GM21576 (cell line): ENCODE measurements at regions not wholly inside any gene's neighbourhood (a gene's known extent, or its start where the extent isn't known, plus 50 kb on each side); places are given as distances from the start of the nearest gene placed in this dataset.

ENCODE experiments used
- ATAC-seq: cut with Tn5 transposase; IDR thresholded peaks from one replicate; pipeline ENCODE4 v1.9.1; 2021; ENCODE audit warnings: mild to moderate bottlenecking, moderate library complexity; ENCODE audit not compliant: unreplicated experiment

DNA sequence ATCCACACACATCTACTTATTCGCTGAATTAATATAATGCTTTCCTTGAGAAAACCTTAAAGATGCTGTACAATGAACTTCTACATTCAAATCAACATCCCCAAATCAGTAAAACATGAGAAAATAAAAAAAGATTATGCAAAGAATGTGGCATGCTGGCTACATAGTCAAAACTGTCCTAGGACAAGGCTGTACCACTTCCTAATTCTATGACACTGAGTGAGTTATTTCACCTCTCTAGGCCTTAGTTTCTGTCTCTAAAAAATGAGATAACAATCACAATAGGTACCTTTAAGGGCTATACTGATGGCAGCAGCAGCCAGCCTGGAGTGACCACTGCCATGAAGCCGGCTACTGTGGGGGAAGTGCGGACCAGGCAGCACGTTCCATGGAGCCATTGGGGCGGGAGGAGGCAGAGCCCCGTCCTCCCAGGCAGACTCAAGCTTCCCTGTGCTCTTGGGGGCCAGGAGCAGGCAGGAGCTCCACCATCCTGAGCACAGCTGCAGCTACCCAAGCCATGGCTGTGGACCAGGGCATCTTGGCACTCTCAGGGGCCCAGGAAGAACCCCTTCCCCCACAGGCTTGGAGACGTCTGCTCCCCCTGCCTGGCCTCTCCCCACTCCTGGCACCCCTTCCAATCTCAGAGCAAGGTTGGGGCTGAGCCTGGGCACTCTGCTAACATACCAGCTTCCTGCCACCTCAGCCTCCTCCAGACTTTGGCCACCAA, 110.2 kb downstream of the ELAPOR2 start:
- peak; percentile 94 for ATAC-seq

DNA sequence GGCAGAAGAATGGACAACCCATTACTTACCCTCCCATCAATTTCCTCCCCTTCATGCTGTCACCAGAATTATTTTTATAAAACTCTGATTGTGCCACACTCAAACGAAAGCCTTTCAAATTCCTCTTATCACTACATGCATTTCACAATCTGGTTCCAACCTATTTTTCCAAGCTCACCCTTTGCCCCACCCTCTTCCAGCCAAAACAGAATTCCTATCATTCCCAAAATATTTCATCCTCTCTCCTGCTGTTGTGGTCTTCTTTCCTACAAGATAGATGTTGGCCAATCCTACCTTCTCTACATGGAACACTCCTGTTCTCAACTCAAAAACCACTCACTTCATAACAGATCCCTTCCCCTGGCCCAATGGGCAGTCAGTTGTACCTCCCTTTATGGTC, 111.5 kb downstream of the ELAPOR2 start:
- no peak for ATAC-seq

GRCh38 chr7:86943447-86943846, 116.0 kb downstream of the ELAPOR2 start:
- ATAC-seq: no peak

DNA sequence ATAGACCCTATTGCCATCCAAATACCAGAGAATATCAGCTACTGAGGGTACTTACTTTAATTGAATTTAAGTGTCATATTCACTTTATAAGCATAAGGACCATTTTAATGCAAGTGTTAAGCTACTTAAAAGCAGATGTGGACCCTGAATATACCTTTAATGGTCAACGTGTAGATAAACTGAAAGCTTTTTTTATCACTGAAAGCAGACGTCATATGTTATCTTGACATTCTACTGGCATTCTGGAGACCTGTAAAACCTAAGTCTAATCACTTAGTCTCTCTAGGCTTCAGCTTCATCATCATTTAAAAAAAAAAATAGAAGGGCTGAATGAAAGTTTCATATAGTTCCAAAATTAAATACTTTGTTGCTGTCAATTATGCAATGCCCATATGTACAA, 116.5 kb downstream of the ELAPOR2 start:
- ATAC-seq: no peak

DNA sequence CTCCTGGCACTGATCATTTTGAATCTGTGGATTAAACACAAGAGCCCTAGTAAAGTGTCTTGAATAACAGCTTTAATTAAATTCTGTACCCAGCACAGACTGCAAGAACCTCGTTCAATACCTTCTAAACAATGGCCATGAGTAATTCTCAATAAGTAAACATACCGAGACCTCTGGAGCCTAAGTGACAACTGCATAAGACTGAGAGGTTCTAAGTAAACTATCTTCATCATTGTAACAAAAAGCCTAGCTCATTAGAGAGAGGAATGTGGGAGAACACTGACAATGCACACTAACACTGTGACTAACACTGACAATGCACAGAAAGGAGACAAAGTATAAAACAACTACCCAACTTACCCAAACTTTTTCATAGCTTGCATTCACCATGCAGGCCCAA, 117.4 kb downstream of the ELAPOR2 start:
- no peak for ATAC-seq

DNA sequence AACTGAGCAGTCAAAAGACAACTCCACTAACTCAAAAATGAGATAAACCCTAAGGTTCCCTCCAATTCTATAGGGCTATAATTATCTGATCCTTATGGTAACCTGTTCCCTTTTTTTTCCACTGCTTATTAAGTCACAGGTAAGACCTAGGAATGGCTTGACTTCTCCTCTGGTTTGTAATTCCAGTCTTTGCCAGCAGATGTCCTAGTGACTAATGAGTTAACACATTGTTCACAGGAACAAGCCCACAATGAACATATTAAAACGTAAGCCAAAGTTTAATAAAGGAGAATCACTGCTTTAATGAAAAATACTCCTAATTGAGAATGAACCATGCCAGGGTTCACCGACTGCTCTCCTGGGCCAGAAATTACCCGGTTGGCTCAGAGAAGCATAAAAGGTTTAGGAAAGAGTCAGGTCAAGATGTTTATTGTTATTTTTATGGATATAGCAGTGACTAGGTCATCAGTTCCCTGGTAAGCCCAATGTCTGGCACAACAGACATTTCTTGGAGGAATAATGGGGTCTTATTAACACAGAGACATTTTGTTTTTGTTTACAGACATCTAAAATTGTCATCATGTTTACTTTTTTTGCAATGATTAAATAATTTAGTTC, 120.1 kb downstream of the ELAPOR2 start:
- peak; percentile 86 for ATAC-seq

- ATAC-seq: no peak
These were observed 122.0 kb downstream of the ELAPOR2 start for GRCh38 chr7:86937363-86937878.

- no peak for ATAC-seq
These were observed 126.1 kb downstream of the ELAPOR2 start for GRCh38 chr7:86933295-86933845.

GRCh38 chr7:86932038-86932512, 127.4 kb downstream of the ELAPOR2 start:
- ATAC-seq: no peak

- ATAC-seq: no peak
These were observed 128.0 kb downstream of the ELAPOR2 start for GRCh38 chr7:86931439-86931838.

GRCh38 chr7:86930554-86931307, 128.7 kb downstream of the ELAPOR2 start:
- no peak for ATAC-seq

- peak; percentile 62 for ATAC-seq
These were observed 130.0 kb downstream of the ELAPOR2 start for GRCh38 chr7:86929293-86930109.

DNA sequence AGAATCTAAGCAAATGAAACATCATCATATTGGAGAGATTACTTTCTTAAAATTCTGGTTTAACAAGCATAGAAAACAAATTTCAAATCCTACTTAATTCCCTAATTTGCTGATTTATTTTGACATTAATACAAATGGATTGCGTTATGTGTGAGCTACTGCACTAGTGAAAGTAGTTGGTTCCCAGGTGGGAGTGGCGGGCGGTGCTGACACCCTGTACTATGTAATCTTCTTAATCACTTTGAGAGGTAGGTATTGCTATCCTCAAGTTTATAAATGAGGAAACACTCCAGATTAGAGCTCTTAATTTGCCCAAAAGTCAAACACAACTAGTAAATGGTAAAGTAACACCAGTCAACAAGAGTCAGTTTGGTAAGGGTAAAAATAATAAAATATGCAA, 131.1 kb downstream of the ELAPOR2 start:
- no peak for ATAC-seq

GRCh38 chr7:86926732-86927131, 132.7 kb downstream of the ELAPOR2 start:
- ATAC-seq: peak; percentile 55

DNA sequence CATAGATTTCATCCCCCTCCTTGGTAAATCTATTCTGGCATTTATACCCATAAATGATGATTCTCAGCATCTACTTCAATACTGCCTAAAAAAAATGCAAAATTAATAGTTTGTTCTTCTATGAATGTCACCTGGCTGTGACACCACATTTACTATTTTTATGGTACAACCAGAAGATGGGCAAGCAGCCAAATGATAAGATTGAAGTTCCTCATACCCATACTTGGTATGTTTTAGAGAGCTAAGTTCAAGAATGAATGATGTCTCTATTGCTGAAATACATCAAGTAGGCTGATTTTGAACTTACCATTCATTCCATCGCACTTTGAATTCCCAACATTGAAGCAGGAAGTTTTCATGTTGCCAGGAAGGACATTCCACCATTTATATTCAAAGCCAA, 134.2 kb downstream of the ELAPOR2 start:
- ATAC-seq: no peak

- no peak for ATAC-seq
These were observed 135.9 kb downstream of the ELAPOR2 start for GRCh38 chr7:86923527-86923926.

DNA sequence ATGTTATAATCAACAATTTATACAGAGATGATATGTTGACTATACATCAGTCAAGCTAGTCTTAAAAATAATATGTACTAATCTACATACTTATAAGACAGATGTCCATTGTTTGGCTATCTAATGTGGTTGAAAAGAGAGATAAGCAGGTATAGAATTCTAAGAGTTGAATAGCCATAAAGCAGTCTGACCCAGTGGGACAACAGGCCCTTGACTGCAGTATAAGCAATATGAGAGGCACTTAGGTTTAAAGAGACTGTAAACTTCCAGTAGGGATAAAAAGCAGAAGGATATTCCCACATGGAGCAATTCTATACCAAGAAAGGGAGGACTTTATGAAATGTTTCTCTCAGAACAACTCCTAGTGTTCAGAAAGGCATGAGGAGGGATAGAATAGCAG, 139.3 kb downstream of the ELAPOR2 start:
- no peak for ATAC-seq

DNA sequence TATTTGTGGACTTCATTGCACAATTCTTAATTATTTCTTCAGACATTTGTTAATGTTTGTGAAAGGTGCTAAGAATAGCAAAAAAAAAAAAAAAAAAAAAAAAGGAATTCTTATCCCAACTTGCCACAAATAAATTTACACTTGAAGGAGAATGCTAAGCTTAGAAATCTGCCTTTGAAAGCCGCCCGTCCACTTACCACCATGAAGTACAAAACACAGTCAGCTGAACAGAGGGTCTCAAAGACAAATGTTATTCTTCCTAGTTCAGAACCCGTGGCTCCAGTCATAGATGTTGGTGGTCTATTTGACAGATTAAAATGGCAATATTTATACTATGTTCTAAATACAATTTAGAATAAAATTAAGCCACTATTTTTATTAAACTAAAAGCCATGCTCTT, 141.2 kb downstream of the ELAPOR2 start:
- ATAC-seq: no peak

DNA sequence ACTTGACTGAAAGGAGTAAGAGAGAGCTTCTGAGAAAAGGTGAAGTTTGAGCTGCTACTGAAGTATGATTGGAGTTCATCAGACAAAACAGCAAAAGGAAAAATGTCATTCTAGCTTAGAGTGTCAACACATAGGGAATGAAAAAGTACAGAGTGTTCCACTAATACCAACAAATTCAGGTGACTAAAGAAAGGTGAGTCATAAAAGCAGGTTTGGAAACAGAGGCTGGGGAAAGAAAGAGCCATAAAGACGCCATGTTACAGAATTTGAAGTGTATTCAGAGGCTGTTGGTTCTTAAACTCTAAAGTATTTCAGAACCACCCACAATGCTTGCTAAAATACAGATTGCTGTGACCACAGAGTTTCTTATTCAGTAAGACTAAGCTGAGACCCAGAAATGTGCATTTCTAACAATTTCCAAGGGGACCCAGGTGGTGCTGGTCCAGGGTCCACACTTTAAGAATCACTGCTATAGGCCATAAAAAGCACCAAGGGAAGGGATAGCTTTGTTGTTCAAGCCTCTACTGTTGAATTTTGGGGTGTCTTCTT, 143.1 kb downstream of the ELAPOR2 start:
- ATAC-seq: no peak

GRCh38 chr7:86914551-86914950, 144.9 kb downstream of the ELAPOR2 start:
- ATAC-seq: no peak
